ENCODE measurements at regions not wholly inside any gene's neighbourhood (a gene's known extent, or its start where the extent isn't known, plus 50 kb on each side); places are given as distances from the start of the nearest gene placed in this dataset.

GRCh38 chr10:131762789-131763696, 137.8 kb upstream of the PPP2R2D start:
- POLR2A ChIA-PET (ENCODE audit: low non-redundant PET), result no interaction called here
- CTCF ChIA-PET, result no interaction called here
- TF ChIP-seq CTCF (conservative IDR thresholded peaks at IDR 0.05; ENCODE audit: low read depth), result no peak
- H3K27ac ChIP-seq, result no peak overlapping the region
- no peak for DNase-seq (ENCODE audit: low spot score)

- CTCF ChIA-PET, result no interaction called here
- no peak overlapping the region for H3K27ac ChIP-seq
- no peak for DNase-seq (ENCODE audit: low spot score)
- POLR2A ChIA-PET (ENCODE audit: low non-redundant PET), result no interaction called here
- no peak for TF ChIP-seq CTCF (conservative IDR thresholded peaks at IDR 0.05; ENCODE audit: low read depth)
Observed at GRCh38 chr10:131764929-131765328, 135.9 kb upstream of the PPP2R2D start.

GRCh38 chr10:131766096-131766495, 134.7 kb upstream of the PPP2R2D start:
- POLR2A ChIA-PET (ENCODE audit: low non-redundant PET), result no interaction called here
- no peak overlapping the region for H3K27ac ChIP-seq
- CTCF ChIA-PET, result no interaction called here
- TF ChIP-seq CTCF (conservative IDR thresholded peaks at IDR 0.05; ENCODE audit: low read depth), result no peak
- no peak for DNase-seq (ENCODE audit: low spot score)

GRCh38 chr10:131767716-131768115, 133.1 kb upstream of the PPP2R2D start:
- no peak for DNase-seq (ENCODE audit: low spot score)
- POLR2A ChIA-PET (ENCODE audit: low non-redundant PET), result no interaction called here
- no peak for TF ChIP-seq CTCF (conservative IDR thresholded peaks at IDR 0.05; ENCODE audit: low read depth)
- CTCF ChIA-PET, result no interaction called here
- no peak overlapping the region for H3K27ac ChIP-seq

GRCh38 chr10:131769571-131770410, 131.0 kb upstream of the PPP2R2D start:
- no peak for TF ChIP-seq CTCF (conservative IDR thresholded peaks at IDR 0.05; ENCODE audit: low read depth)
- ChIA-PET CTCF (interaction anchor here (0.7 to 0.9 kb wide), 2 partner anchors 165 to 700 kb away, joined by 3 read pairs; no protein-coding TSS in a partner anchor), POLR2A (ENCODE audit: low non-redundant PET) (no interaction called here)
- DNase-seq (ENCODE audit: low spot score), result no peak
- H3K27ac ChIP-seq, result no peak overlapping the region

- TF ChIP-seq CTCF (conservative IDR thresholded peaks at IDR 0.05; ENCODE audit: low read depth), result no peak
- no peak for DNase-seq (ENCODE audit: low spot score)
- ChIA-PET POLR2A (ENCODE audit: low non-redundant PET) (no interaction called here), CTCF (no interaction called here)
- no peak overlapping the region for H3K27ac ChIP-seq
Observed at GRCh38 chr10:131770946-131771633, 129.7 kb upstream of the PPP2R2D start.
